A673 (cell line): ENCODE measurements at regions not wholly inside any gene's neighbourhood (a gene's known extent, or its start where the extent isn't known, plus 50 kb on each side); places are given as distances from the start of the nearest gene placed in this dataset.

Source experiments
- BruUV-seq: library from RNA; stranded (reverse); fragments of 400-500 nt; replicated peaks from 2 replicates; lab custom pipeline; 2021; lab: Mats Ljungman, UMichigan
- CTCF ChIA-PET: fragments of 300-600 bp; sonication (Branson Sonifier 250); formaldehyde crosslinking; loops from one replicate; lab custom pipeline; 2022; ENCODE audit warnings: antibody characterized with exemption; lab: Charles Lee
- POLR2A ChIA-PET: fragments of 300-600 bp; sonication (Branson Sonifier 250); formaldehyde crosslinking; loops from one replicate; lab custom pipeline; 2022; ENCODE audit warnings: antibody characterized with exemption; ENCODE audit not compliant: low non-redundant PET; lab: Charles Lee
- DNase-seq: peaks from one replicate; pipeline ENCODE4 v3.0.0-alpha.2; 2015; ENCODE audit warnings: low spot score
- H3K27ac ChIP-seq: fragments of 200-600 bp; sonication (generic); 2 replicates; pipeline ENCODE4 v1.5.1; 2016; ENCODE audit warnings: mixed run types, low read depth, mild to moderate bottlenecking, mixed read lengths, antibody characterized with exemption, low read length; ENCODE audit not compliant: poor library complexity, severe bottlenecking
- H3K27me3 ChIP-seq: fragments of 200-600 bp; sonication (generic); replicated peaks from 2 replicates; pipeline ENCODE4 v1.6.1; 2017; ENCODE audit warnings: mixed run types, low read depth, mild to moderate bottlenecking, mixed read lengths, antibody characterized with exemption, low read length; ENCODE audit not compliant: insufficient read depth, poor library complexity
- H3K36me3 ChIP-seq: fragments of 200-600 bp; sonication (generic); 2 replicates; pipeline ENCODE4 v1.6.1; 2016; ENCODE audit warnings: mixed run types, mild to moderate bottlenecking, mixed read lengths, antibody characterized with exemption, low read length; ENCODE audit not compliant: insufficient read depth, poor library complexity, severe bottlenecking
- H3K4me1 ChIP-seq: fragments of 200-600 bp; sonication (generic); 2 replicates; pipeline ENCODE4 v1.6.1; 2017; ENCODE audit warnings: mixed run types, mild to moderate bottlenecking, mixed read lengths, antibody characterized with exemption, low read length; ENCODE audit not compliant: insufficient read depth, poor library complexity, severe bottlenecking
- H3K4me3 ChIP-seq: fragments of 200-600 bp; sonication (generic); 2 replicates; pipeline ENCODE4 v1.5.1; 2016; ENCODE audit warnings: low read depth, mixed run types, mild to moderate bottlenecking, mixed read lengths, low read length; ENCODE audit not compliant: poor library complexity, severe bottlenecking
- H3K9me3 ChIP-seq: fragments of 200-600 bp; sonication (generic); 2 replicates; pipeline ENCODE4 v1.6.1; 2016; ENCODE audit warnings: mixed run types, low read depth, mild to moderate bottlenecking, mixed read lengths, antibody characterized with exemption, low read length; ENCODE audit not compliant: poor library complexity, severe bottlenecking
- CTCF ChIP-seq: fragments of 300-800, 200-600 bp; sonication (generic); conservative IDR thresholded peaks from 2 replicates; pipeline ENCODE4 v1.5.1; 2017; ENCODE audit warnings: low read depth, mild to moderate bottlenecking, antibody characterized with exemption, low read length, moderate library complexity, mixed read lengths
- EZH2 ChIP-seq: fragments of 200-600 bp; sonication (generic); IDR thresholded peaks from 2 replicates; pipeline ENCODE4 v1.6.1; 2017; ENCODE audit warnings: borderline replicate concordance, low read depth, mild to moderate bottlenecking, mixed read lengths, antibody characterized with exemption, low read length; ENCODE audit not compliant: poor library complexity, severe bottlenecking
- intact Hi-C: fragments of 100-400 bp; cut with micrococcal nuclease; formaldehyde crosslinking; loops from one replicate; pipeline ENCODE4 v1.10.0; 2022; ENCODE audit not compliant: unreplicated experiment

DNA sequence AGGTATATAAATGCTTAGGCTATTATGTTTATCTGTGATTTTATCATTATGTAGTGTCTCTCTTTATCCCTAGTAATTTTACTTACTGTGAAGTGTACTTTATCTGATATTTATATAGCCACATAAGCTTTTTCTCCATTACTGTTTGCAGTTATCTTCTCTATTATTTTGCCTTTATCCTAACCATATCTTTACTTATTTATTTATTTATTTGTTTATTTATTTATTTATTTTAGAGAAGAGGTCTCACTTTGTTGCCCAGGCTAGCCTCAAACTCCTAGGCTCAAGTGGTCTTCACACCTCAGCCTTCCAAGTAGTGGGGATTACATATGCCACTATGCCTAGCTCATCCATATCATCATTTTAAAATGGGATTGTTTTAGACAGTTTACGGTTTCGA lies 331.8 kb downstream of the C7orf25 start:
- Histone ChIP-seq H3K4me3 (no peak overlapping the region), H3K27ac (no peak overlapping the region), H3K9me3 (peaks cover 11% of the 10 kb centered on the region), H3K27me3 (no peaks in the 10 kb centered on the region), H3K4me1 (peaks cover 8% of the 10 kb centered on the region), H3K36me3 (no peaks in the 10 kb centered on the region)
- TF ChIP-seq CTCF (no peak), EZH2 (no peak)
- ChIA-PET POLR2A (no interaction called here), CTCF (no interaction called here)
- no TSS peak for BruUV-seq
- DNase-seq: no peak
- intact Hi-C loops: no loop called here

GRCh38 chr7:42575171-42575570 lies 336.7 kb downstream of the C7orf25 start:
- DNase-seq: no peak
- Histone ChIP-seq H3K4me3 (no peak overlapping the region), H3K36me3 (no peaks in the 10 kb centered on the region), H3K4me1 (peaks cover 8% of the 10 kb centered on the region), H3K9me3 (peaks cover 11% of the 10 kb centered on the region), H3K27ac (no peak overlapping the region), H3K27me3 (no peaks in the 10 kb centered on the region)
- intact Hi-C loops: loop anchor here (5.0 to 10.0 kb wide), 2 partner anchors 260 to 633 kb away; no protein-coding TSS in a partner anchor
- CTCF ChIA-PET: interaction anchor here (1.3 to 1.9 kb wide), 3 partner anchors 268 to 598 kb away, joined by 4 to 7 read pairs (median 5); no protein-coding TSS in a partner anchor
- POLR2A ChIA-PET: no interaction called here
- no TSS peak for BruUV-seq
- TF ChIP-seq CTCF (no peak), EZH2 (no peak)

- H3K4me1 ChIP-seq: peaks cover 8% of the 10 kb centered on the region
- no peak overlapping the region for H3K4me3 ChIP-seq
- H3K36me3 ChIP-seq: no peaks in the 10 kb centered on the region
- TF ChIP-seq EZH2 (no peak), CTCF (peak; percentile 59)
- H3K27me3 ChIP-seq: no peaks in the 10 kb centered on the region
- CTCF ChIA-PET: interaction anchor here (1.3 to 1.9 kb wide), 3 partner anchors 269 to 597 kb away, joined by 4 to 7 read pairs (median 5); no protein-coding TSS in a partner anchor
- no peak overlapping the region for H3K27ac ChIP-seq
- POLR2A ChIA-PET: no interaction called here
- peak; percentile 25 for DNase-seq
- H3K9me3 ChIP-seq: peaks cover 8% of the 10 kb centered on the region
- intact Hi-C loops: loop anchor here (5.0 to 10.0 kb wide), 2 partner anchors 260 to 632 kb away; no protein-coding TSS in a partner anchor
- no TSS peak for BruUV-seq
Observed at GRCh38 chr7:42574685-42575084, 337.2 kb downstream of the C7orf25 start.
